ENCODE measurements at regions not wholly inside any gene's neighbourhood (a gene's known extent, or its start where the extent isn't known, plus 50 kb on each side); places are given as distances from the start of the nearest gene placed in this dataset.

DNA sequence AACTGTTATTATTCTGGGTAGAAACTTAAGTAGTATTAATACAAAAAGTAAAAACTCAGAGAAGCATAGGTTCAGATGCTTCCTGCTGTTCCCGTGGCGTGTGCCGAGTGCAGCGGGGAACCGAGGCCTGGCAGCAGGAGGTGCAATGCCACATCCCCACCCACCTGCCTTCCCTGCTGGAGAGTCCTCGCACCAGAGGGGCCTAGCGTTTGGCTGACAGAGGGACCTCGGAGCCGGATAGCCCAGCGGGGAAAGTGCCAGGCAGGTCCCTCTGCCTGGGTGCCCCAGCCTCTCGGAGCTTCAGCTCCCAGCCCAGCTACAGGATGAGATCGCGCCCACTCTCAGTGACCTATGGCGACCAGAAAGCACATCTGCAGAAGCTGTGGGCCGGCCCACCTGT is 169.6 kb upstream of the GSE1 start:
- TF ChIP-seq, protein P1, sequence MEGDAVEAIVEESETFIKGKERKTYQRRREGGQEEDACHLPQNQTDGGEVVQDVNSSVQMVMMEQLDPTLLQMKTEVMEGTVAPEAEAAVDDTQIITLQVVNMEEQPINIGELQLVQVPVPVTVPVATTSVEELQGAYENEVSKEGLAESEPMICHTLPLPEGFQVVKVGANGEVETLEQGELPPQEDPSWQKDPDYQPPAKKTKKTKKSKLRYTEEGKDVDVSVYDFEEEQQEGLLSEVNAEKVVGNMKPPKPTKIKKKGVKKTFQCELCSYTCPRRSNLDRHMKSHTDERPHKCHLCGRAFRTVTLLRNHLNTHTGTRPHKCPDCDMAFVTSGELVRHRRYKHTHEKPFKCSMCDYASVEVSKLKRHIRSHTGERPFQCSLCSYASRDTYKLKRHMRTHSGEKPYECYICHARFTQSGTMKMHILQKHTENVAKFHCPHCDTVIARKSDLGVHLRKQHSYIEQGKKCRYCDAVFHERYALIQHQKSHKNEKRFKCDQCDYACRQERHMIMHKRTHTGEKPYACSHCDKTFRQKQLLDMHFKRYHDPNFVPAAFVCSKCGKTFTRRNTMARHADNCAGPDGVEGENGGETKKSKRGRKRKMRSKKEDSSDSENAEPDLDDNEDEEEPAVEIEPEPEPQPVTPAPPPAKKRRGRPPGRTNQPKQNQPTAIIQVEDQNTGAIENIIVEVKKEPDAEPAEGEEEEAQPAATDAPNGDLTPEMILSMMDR (IDR thresholded peaks at IDR 0.05; ENCODE audit: insufficient read depth, low read depth, low read length), result no peak
- H3K4me3 ChIP-seq (ENCODE audit: low read depth, low read length), result no peak overlapping the region
- no peak for DNase-seq (ENCODE audit: low read depth)
- peaks cover 2% of the 10 kb centered on the region; the same call in 1 of the 2 replicates for H3K36me3 ChIP-seq (ENCODE audit: control insufficient read depth, insufficient read depth, low read length)
- H3K27me3 ChIP-seq (ENCODE audit: control insufficient read depth, insufficient read depth, low read length), result no peaks in the 10 kb centered on the region
- CTCF ChIA-PET, result no interaction called here
- POLR2A ChIA-PET, result no interaction called here

DNA sequence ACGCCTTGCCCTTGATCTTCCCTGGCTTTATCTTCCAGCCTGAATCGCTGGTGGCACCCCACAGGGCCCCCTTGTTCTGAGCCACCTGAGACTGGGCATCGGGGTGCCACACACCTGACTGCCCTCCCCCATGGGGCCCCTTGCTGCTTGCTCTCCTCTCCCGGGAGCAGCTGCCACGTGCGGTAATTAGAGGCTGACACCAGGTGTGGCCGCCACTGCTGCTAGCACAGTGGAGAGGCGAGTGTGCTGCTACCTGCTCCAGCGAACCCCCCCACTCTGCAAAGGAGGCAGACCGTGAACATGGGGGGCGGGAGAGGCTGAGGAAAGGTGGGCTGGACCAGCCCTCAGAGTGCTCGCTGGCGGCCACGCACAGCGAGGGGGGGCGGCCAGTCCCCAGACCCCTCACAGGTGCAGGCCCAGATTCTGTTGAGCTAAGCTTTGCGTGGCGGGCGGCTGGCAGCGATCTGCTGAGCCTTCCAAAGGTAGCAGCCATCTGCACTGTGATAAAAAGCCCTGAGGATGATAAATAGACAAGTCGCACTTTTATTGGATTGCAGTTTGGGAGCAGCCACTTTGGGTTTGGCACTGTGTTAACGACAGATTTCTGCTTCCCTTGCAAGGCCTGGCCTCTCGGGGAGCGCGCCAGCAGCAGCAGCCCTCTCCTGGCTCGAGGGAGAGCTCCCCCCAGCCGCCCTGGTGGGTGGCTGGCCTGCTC is 167.9 kb upstream of the GSE1 start:
- H3K4me3 ChIP-seq (ENCODE audit: low read depth, low read length), result no peak overlapping the region
- peaks cover 2% of the 10 kb centered on the region; the same call in 1 of the 2 replicates for H3K36me3 ChIP-seq (ENCODE audit: control insufficient read depth, insufficient read depth, low read length)
- POLR2A ChIA-PET, result no interaction called here
- CTCF ChIA-PET, result interaction anchor here (1.2 to 1.7 kb wide), 2 partner anchors 17 to 30 kb away, joined by 3 to 4 read pairs; no protein-coding TSS in a partner anchor
- no peaks in the 10 kb centered on the region for H3K27me3 ChIP-seq (ENCODE audit: control insufficient read depth, insufficient read depth, low read length)
- TF ChIP-seq, protein P1 (IDR thresholded peaks at IDR 0.05; ENCODE audit: insufficient read depth, low read depth, low read length), result no peak
- no peak for DNase-seq (ENCODE audit: low read depth)

DNA sequence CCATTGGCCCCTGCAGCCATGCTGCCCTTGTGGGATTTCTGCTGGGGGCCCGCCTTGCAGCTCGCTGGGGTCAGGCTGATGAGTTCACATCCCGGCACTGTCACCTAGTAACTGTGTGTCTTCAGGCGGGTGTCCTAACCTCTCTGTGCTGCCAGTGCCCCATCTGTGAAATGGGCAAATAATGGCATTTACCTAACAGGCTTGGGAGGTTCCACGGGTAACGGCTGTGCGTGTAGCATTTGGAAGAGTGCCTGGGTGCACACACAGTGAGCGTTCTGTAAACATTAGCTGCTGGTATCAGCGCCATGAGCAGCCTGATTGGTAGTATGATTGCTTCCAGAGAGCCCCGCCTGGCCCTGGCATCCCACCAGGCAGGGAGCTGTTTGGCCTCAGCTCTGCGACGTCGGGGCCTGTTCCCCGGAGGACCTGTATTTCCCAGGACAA is 167.3 kb upstream of the GSE1 start:
- Histone ChIP-seq H3K4me3 (ENCODE audit: low read depth, low read length) (no peak overlapping the region), H3K36me3 (ENCODE audit: control insufficient read depth, insufficient read depth, low read length) (no peaks in the 10 kb centered on the region; the same call in 1 of the 2 replicates), H3K27me3 (ENCODE audit: control insufficient read depth, insufficient read depth, low read length) (no peaks in the 10 kb centered on the region)
- TF ChIP-seq, protein P1 (IDR thresholded peaks at IDR 0.05; ENCODE audit: insufficient read depth, low read depth, low read length), result no peak
- ChIA-PET POLR2A (no interaction called here), CTCF (interaction anchor here (0.7 to 1.7 kb wide), 3 partner anchors 11 to 30 kb away, joined by 3 to 4 read pairs (median 3); no protein-coding TSS in a partner anchor)
- no peak for DNase-seq (ENCODE audit: low read depth)

DNA sequence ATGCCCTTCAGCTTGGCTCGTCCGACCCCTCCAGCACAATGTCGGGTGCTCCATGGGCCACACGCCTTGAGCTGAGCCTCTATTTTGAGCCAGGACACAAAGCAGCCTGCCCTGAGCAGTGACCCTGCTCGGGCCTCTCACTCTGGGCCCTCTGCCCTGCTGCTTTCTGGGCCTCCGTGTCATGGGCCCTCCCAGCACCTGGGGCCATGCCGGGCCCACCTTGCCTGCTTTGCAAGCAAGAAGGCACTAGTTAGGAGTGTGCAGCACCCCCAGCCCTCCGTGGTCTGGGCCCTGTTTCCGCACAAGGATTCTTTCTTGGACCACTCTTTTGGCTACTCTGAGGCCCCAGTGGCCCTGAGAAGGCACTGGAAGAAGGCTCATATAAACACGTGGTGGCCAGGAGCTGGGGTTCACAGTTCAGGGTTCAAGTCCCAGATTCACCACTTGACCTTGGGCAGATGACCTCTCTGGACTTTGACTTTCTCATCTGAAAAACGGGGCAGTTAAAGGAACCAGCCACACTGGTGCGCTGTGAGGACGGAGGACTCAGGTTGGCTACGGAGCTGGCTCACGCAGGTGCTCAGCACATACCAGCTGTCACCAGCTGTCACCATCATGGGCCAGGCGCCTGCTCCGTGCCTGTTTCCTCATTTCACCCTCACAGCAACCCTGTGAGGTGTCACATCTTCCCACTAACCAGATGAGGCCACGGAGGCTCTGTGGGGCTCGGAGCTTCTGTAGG is 166.0 kb upstream of the GSE1 start:
- POLR2A ChIA-PET, result no interaction called here
- H3K4me3 ChIP-seq (ENCODE audit: low read depth, low read length), result no peak overlapping the region
- DNase-seq (ENCODE audit: low read depth), result no peak
- TF ChIP-seq, protein P1 (IDR thresholded peaks at IDR 0.05; ENCODE audit: insufficient read depth, low read depth, low read length), result no peak
- CTCF ChIA-PET, result interaction anchor here (0.5 to 1.7 kb wide), 3 partner anchors 32 to 194 kb away, joined by 3 to 4 read pairs (median 3); no protein-coding TSS in a partner anchor
- H3K36me3 ChIP-seq (ENCODE audit: control insufficient read depth, insufficient read depth, low read length), result no peaks in the 10 kb centered on the region; the same call in 1 of the 2 replicates
- no peaks in the 10 kb centered on the region for H3K27me3 ChIP-seq (ENCODE audit: control insufficient read depth, insufficient read depth, low read length)

DNA sequence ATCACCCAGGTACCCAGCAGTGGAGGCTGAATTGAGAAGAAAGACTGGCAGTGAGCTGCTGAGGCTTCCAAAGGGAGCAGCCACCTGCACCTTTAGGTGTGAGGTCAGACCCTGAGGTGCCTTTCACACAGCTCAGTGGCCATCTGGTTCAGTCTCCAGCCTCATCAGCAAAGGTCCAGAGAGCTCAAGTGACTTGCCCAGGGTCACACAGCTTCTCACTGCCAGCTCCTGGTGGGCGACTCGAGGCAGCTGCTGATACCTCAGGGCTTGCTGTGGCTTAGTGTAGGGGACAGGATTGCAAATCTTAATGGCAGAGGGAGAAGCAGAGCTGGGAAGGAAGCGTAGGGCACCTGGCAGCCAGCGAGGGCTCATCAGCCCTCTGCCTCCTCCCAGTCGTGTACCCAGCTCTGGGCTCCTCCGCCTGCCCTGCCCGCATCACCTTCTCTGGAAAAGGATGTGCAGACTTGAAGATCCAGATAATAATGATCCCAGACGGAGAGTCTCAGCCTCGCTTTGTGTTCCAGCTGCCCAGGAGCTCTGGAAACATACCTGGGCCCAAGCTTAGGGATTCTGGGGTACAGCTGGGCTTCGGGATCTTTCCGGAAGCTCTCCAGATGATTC is 165.3 kb upstream of the GSE1 start:
- ChIA-PET CTCF (interaction anchor here (0.5 to 1.2 kb wide), 2 partner anchors 173 to 195 kb away, joined by 3 read pairs; no protein-coding TSS in a partner anchor), POLR2A (no interaction called here)
- TF ChIP-seq, protein P1 (IDR thresholded peaks at IDR 0.05; ENCODE audit: insufficient read depth, low read depth, low read length), result no peak
- H3K4me3 ChIP-seq (ENCODE audit: low read depth, low read length), result no peak overlapping the region
- DNase-seq (ENCODE audit: low read depth), result no peak
- no peaks in the 10 kb centered on the region for H3K36me3 ChIP-seq (ENCODE audit: control insufficient read depth, insufficient read depth, low read length)
- H3K27me3 ChIP-seq (ENCODE audit: control insufficient read depth, insufficient read depth, low read length), result no peaks in the 10 kb centered on the region

Measured in BJ (cell line).